B cell (primary cell): ENCODE measurements at regions not wholly inside any gene's neighbourhood (a gene's known extent, or its start where the extent isn't known, plus 50 kb on each side); places are given as distances from the start of the nearest gene placed in this dataset.

Experiments used
- ATAC-seq: fragments of 200-7000 bp; cut with Tn5 transposase; one replicate; pipeline ENCODE4 v1.10.0; 2021; ENCODE audit warnings: low read depth, mild to moderate bottlenecking, moderate number of reproducible peaks, moderate library complexity
- CTCF ChIA-PET: fragments of 350-600 bp; sonication (Branson Sonifier 250); formaldehyde crosslinking; loops from one replicate; lab custom pipeline; 2021; ENCODE audit warnings: antibody characterized with exemption, inconsistent platforms; lab: Charles Lee
- POLR2A ChIA-PET: fragments of 350-600 bp; sonication (Branson Sonifier 250); formaldehyde crosslinking; loops from one replicate; lab custom pipeline; 2021; ENCODE audit warnings: antibody characterized with exemption; lab: Charles Lee
- DNase-seq: peaks from one replicate; pipeline ENCODE4 v3.0.0; 2013
- H2AFZ ChIP-seq: 2 replicates; pipeline ENCODE4 v1.6.1; 2012; ENCODE audit warnings: mild to moderate bottlenecking, low read depth, low read length; ENCODE audit not compliant: insufficient read depth, poor library complexity, severe bottlenecking
- H3K27ac ChIP-seq, 2 donors: 1 replicate in 1 of 2; 2 replicates in 1 of 2; pipeline ENCODE4 v1.5.1; 2012 to 2013; ENCODE audit warnings: low read length in 2 of 2, mild to moderate bottlenecking in 2 of 2, moderate library complexity in 1 of 2
- H3K27me3 ChIP-seq, 4 experiments: fragments of 200-600 bp in 1 of 4; sonication (generic) in 1 of 4; replicated peaks in 1 of 4; 1 replicate in 2 of 4; 2 replicates in 2 of 4; pipeline versions ENCODE4 v1.6.1 to v1.7.0; 2013 to 2016; ENCODE audit warnings: low read length in 3 of 4, mild to moderate bottlenecking in 2 of 4, mixed read lengths in 1 of 4, moderate library complexity in 1 of 4; ENCODE audit not compliant: insufficient read depth in 4 of 4, control insufficient read depth in 3 of 4; ENCODE audit errors: control extremely low read depth in 1 of 4
- H3K36me3 ChIP-seq, 2 experiments: replicated peaks in 1 of 2; 1 replicate in 1 of 2; 2 replicates in 1 of 2; pipeline versions ENCODE4 v1.6.1 to v1.7.1; 2013; ENCODE audit warnings: low read length in 1 of 2; ENCODE audit not compliant: insufficient read depth in 2 of 2, control insufficient read depth in 1 of 2; ENCODE audit errors: control extremely low read depth in 1 of 2, extremely low read depth in 1 of 2
- H3K4me1 ChIP-seq, 2 donors: fragments of 200-600 bp in 1 of 2; sonication (generic) in 1 of 2; 1 replicate in 1 of 2; 2 replicates in 1 of 2; pipeline versions ENCODE4 v1.5.1 to v1.6.1; 2013 to 2017; ENCODE audit warnings: low read length in 2 of 2; ENCODE audit not compliant: control insufficient read depth in 2 of 2, insufficient read depth in 2 of 2
- H3K4me2 ChIP-seq: replicated peaks from 2 replicates; pipeline ENCODE3; 2012; ENCODE audit warnings: mild to moderate bottlenecking, low read depth, low read length; ENCODE audit not compliant: poor library complexity, severe bottlenecking
- H3K4me3 ChIP-seq, 5 experiments: fragments of 200-600 bp in 1 of 5; sonication (generic) in 1 of 5; 1 replicate in 3 of 5; 2 replicates in 2 of 5; pipeline versions ENCODE4 v1.5.1 to v1.7.0; 2011 to 2016; ENCODE audit warnings: low read length in 4 of 5, mild to moderate bottlenecking in 4 of 5, low read depth in 2 of 5, control low read depth in 1 of 5, moderate library complexity in 1 of 5; ENCODE audit not compliant: insufficient read depth in 1 of 5; ENCODE audit errors: control extremely low read depth in 1 of 5, extremely low read depth in 1 of 5
- H3K79me2 ChIP-seq: fragments of 200-600 bp; sonication (generic); one replicate; pipeline ENCODE4 v1.6.0; 2016; ENCODE audit warnings: low read length; ENCODE audit not compliant: control insufficient read depth, insufficient read depth
- H3K9ac ChIP-seq: fragments of 200-600 bp; sonication (generic); 2 replicates; pipeline ENCODE4 v1.6.1; 2017; ENCODE audit warnings: mild to moderate bottlenecking, low read length, moderate library complexity
- H3K9me3 ChIP-seq, 3 donors: one replicate each; pipeline versions ENCODE4 v1.6.1 to v1.7.1; 2013; ENCODE audit warnings: low read length in 2 of 3; ENCODE audit not compliant: control insufficient read depth in 2 of 3, insufficient read depth in 1 of 3; ENCODE audit errors: control extremely low read depth in 1 of 3
- H4K20me1 ChIP-seq: 2 replicates; pipeline ENCODE4 v1.6.0; 2012; ENCODE audit warnings: mild to moderate bottlenecking, low read length; ENCODE audit not compliant: insufficient read depth, control insufficient read depth, poor library complexity, severe bottlenecking
- H3K27ac Mint-ChIP-seq: one replicate; pipeline ENCODE4 v1.8.0; 2021; ENCODE audit warnings: mixed read lengths
- H3K27me3 Mint-ChIP-seq: one replicate; pipeline ENCODE4 v1.8.0; 2021; ENCODE audit warnings: mixed read lengths
- H3K4me1 Mint-ChIP-seq: one replicate; pipeline ENCODE4 v1.8.0; 2021; ENCODE audit warnings: mixed read lengths
- H3K4me3 Mint-ChIP-seq: one replicate; pipeline ENCODE4 v1.8.0; 2021; ENCODE audit warnings: mixed read lengths
- H3K9me3 Mint-ChIP-seq: one replicate; pipeline ENCODE4 v1.8.0; 2022; ENCODE audit warnings: mixed read lengths; ENCODE audit not compliant: insufficient read depth
- CTCF ChIP-seq: fragments of 200-600 bp; IDR thresholded peaks from one replicate; pipeline ENCODE4 v1.8.0; 2022; ENCODE audit warnings: antibody characterized with exemption, mild to moderate bottlenecking
- EZH2 ChIP-seq: IDR thresholded peaks from 2 replicates; pipeline ENCODE4 v1.6.1; 2012; ENCODE audit warnings: borderline replicate concordance, low read depth, mild to moderate bottlenecking, moderate library complexity, low read length; ENCODE audit not compliant: insufficient read depth, poor library complexity, severe bottlenecking
- WGBS: methylation state at CpG from one replicate; pipeline ENCODE4 v1.1.5; 2013; ENCODE audit warnings: missing lambda C conversion rate; ENCODE audit not compliant: insufficient coverage; 5-methylcytosine and 5-hydroxymethylcytosine counted together
- intact Hi-C: fragments of 100-400 bp; cut with micrococcal nuclease; formaldehyde crosslinking; loops from one replicate; pipeline ENCODE4 v1.10.0; 2022

- Histone ChIP-seq H3K4me2 (no peak overlapping the region), H4K20me1 (no peaks in the 10 kb centered on the region), H3K9ac (no peak overlapping the region), H3K36me3 (no peaks in the 10 kb centered on the region), H3K9me3 (no peaks in the 10 kb centered on the region), H3K4me1 (no peaks in the 10 kb centered on the region), H3K27ac (no peak overlapping the region), H2AFZ (no peak overlapping the region), H3K79me2 (no peaks in the 10 kb centered on the region), H3K27me3 (no peaks in the 10 kb centered on the region), H3K4me3 (no peak overlapping the region)
- no peaks in the 10 kb centered on the region for H3K4me1 Mint-ChIP-seq
- no peaks in the 10 kb centered on the region for H3K27me3 Mint-ChIP-seq
- H3K9me3 Mint-ChIP-seq = peaks cover 2% of the 10 kb centered on the region
- H3K27ac Mint-ChIP-seq = no peak overlapping the region
- ATAC-seq = no peak
- POLR2A ChIA-PET = no interaction called here
- H3K4me3 Mint-ChIP-seq = no peak overlapping the region
- no CpG with 5 or more reads among the region's 3 CpGs for whole genome bisulfite sequencing
- CTCF ChIA-PET = no interaction called here
- intact Hi-C loops = no loop called here
- TF ChIP-seq EZH2 (no peak), CTCF (no peak)
- no peak for DNase-seq
Measured at GRCh38 chr5:63408984-63409383, 553.3 kb downstream of the HTR1A start.

GRCh38 chr5:63401436-63402046 is 560.7 kb downstream of the HTR1A start:
- Histone ChIP-seq H3K9me3 (no peaks in the 10 kb centered on the region), H3K36me3 (no peaks in the 10 kb centered on the region), H4K20me1 (no peaks in the 10 kb centered on the region), H3K9ac (no peak overlapping the region), H3K27me3 (no peaks in the 10 kb centered on the region), H3K4me1 (no peaks in the 10 kb centered on the region), H3K27ac (no peak overlapping the region), H3K4me3 (no peak overlapping the region), H3K4me2 (no peak overlapping the region), H2AFZ (no peak overlapping the region), H3K79me2 (no peaks in the 10 kb centered on the region)
- peak; percentile 22 for TF ChIP-seq CTCF
- no peak for TF ChIP-seq EZH2
- Mint-ChIP-seq H3K27me3 (no peaks in the 10 kb centered on the region), H3K4me3 (no peak overlapping the region), H3K4me1 (no peaks in the 10 kb centered on the region), H3K9me3 (no peaks in the 10 kb centered on the region), H3K27ac (no peak overlapping the region)
- intact Hi-C loops = no loop called here
- CTCF ChIA-PET = no interaction called here
- WGBS = 63% methylated on average over 3 of the region's 7 CpGs
- no peak for ATAC-seq
- DNase-seq = no peak
- POLR2A ChIA-PET = no interaction called here
